Left renal cortex interstitium (tissue), 4 donors: ENCODE measurements at regions not wholly inside any gene's neighbourhood (a gene's known extent, or its start where the extent isn't known, plus 50 kb on each side); places are given as distances from the start of the nearest gene placed in this dataset.
"Not testable (repeated sequence)": the region's sequence is repeated elsewhere in the genome, so short reads cannot be mapped to it uniquely, and the experiment has no call there.

Experiments used
- DNase-seq, 4 donors: peaks; one replicate each; pipeline ENCODE4 v3.0.0-alpha.2; 2013; ENCODE audit warnings: low read depth in 4 of 4, low spot score in 2 of 4, missing footprints in 1 of 4

DNA sequence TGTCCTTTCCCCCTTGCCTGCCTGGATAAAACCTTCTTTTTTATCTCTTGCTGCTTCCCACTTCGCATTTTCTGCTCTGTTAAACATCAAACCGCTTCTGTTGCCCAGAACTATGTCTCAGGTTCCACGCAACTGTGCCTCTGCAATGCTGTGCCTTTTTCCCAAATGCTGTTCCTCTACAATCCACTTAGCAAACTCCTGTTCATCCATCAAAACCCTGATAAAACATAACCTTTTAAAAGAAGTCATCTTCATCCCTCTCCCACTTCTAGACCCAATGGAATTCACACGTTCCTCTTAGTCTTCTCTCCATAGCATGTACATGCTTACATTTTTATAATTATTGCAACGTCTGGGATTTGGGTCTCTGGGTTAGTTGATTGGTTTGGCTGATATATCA, 111.9 kb upstream of the RRN3 start:
- DNase-seq, result not testable (repeated sequence)

DNA sequence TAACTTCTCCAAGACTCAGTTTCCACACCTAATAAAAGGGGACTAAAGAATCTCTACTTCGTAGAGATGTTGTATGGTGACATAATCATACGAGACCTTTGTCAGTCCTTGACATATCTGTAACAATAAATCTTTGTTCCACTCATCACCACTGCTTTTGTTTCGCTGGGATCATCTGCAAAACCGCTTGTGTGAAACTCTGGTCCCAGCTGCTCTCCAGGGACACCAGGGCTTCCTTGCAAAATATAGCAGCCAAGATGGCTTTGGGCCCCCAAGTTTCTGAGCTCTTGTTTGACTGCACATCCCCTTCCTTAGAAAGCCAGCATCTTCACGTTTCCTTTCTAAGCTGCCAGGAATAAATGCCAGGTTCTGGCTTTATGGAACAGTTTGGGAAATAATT, 110.5 kb upstream of the RRN3 start:
- not testable (repeated sequence) for DNase-seq

DNA sequence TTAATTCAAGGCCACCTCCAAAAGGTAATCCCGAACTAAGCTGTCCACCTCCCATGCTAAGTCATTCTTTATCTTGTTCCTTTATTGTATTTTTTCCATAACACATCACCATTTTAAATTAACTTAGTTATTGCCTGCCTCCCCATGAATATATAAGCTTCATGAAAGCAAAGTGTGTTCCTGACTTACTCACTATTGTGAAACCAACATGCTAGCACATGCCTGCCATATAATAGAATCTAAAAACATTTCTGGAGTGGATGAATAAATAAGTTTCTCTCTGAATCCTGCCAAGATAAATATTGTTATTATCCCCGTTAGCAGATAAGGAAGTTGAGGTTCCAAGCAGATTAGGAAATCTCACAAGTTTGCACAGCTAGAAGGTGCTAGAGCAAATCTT, 98.7 kb upstream of the RRN3 start:
- not testable (repeated sequence) for DNase-seq

DNA sequence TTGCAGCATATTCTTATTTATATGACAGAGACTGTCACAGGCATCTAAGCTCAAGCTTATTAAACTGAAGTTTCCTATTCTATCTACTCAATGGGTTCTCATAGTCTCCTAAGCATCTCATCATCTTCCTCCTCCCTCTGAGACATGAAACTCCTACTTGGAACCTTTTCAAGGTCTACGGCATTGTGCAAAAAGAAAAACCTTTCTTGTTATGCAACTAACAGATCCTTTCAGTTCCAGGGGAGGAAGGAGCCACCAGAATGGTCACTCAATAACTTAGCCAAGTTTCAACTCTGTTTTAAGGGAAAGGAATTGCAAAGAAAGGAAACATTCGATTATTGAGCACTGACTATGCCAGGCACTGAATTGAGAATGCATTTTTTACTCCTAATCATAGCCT, 98.1 kb upstream of the RRN3 start:
- not testable (repeated sequence) for DNase-seq

DNA sequence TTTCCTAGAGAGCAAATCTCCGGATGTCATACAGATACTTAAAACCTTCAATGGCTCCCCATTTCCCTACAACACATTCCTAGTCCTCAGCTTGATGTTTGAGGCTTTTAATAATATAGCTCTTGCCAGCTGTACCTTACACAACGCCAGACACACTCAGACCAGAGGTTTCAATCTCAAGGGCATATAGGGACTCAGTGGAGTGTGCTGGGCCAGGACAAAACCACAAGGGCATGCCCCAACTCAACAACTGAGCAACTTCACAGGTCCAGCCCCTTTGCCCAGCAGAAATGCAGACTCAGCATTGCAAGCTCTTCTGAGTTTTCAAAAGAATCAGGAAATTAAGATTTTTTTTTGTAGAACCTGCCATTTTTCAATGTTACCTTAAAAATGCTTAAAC, 95.4 kb upstream of the RRN3 start:
- not testable (repeated sequence) for DNase-seq
